Naive thymus-derived CD8-positive, alpha-beta T cell (primary cell): ENCODE measurements at regions not wholly inside any gene's neighbourhood (a gene's known extent, or its start where the extent isn't known, plus 50 kb on each side); places are given as distances from the start of the nearest gene placed in this dataset.

ENCODE experiments used
- ATAC-seq, 2 donors: fragments of 150-1000 bp; cut with Tn5 transposase in 1 of 2; sonication (Bioruptor Pico), chemical (Tn5 transposase) in 1 of 2; 1 replicate in 1 of 2; 2 replicates in 1 of 2; pipeline ENCODE4 v1.10.0; 2021; ENCODE audit warnings: mild to moderate bottlenecking in 2 of 2, moderate library complexity in 2 of 2
- POLR2A ChIA-PET: fragments of 350-600 bp; sonication (Branson Sonifier 250); formaldehyde crosslinking; loops from one replicate; lab custom pipeline; 2021; ENCODE audit warnings: antibody characterized with exemption; lab: Charles Lee
- DNase-seq, 10 donors: peaks; one replicate each; pipeline versions ENCODE4 v3.0.0 to v3.0.0-alpha.2; 2020 to 2022
- H3K27ac Mint-ChIP-seq, 10 donors: one replicate each; pipeline ENCODE4 v1.8.0; 2020 to 2022; ENCODE audit warnings: mild to moderate bottlenecking in 10 of 10, mixed read lengths in 10 of 10, moderate library complexity in 4 of 10, inconsistent platforms in 1 of 10
- H3K27me3 Mint-ChIP-seq, 5 donors: one replicate each; pipeline ENCODE4 v1.8.0; 2021 to 2022; ENCODE audit warnings: mixed read lengths in 5 of 5
- H3K36me3 Mint-ChIP-seq, 3 donors: one replicate each; pipeline ENCODE4 v1.8.0; 2020 to 2022; ENCODE audit warnings: mixed read lengths in 3 of 3, mild to moderate bottlenecking in 2 of 3, inconsistent platforms in 1 of 3
- H3K4me1 Mint-ChIP-seq, 4 donors: one replicate each; pipeline ENCODE4 v1.8.0; 2021 to 2022; ENCODE audit warnings: mixed read lengths in 4 of 4
- H3K4me3 Mint-ChIP-seq, 10 donors: one replicate each; pipeline ENCODE4 v1.8.0; 2020 to 2022; ENCODE audit warnings: mild to moderate bottlenecking in 10 of 10, mixed read lengths in 10 of 10, moderate library complexity in 6 of 10, inconsistent platforms in 1 of 10
- H3K9me3 Mint-ChIP-seq, 9 donors: one replicate each; pipeline ENCODE4 v1.8.0; 2020 to 2022; ENCODE audit warnings: mixed read lengths in 9 of 9, mild to moderate bottlenecking in 3 of 9, inconsistent platforms in 1 of 9, moderate library complexity in 1 of 9

- peaks cover 7 to 28% (median 13%) of the 10 kb centered on the region in 4 donors for H3K4me1 Mint-ChIP-seq
- no peak overlapping the region for H3K27ac Mint-ChIP-seq
- ATAC-seq (no peak), DNase-seq (no peak)
- no peaks in the 10 kb centered on the region for H3K36me3 Mint-ChIP-seq
- H3K4me3 Mint-ChIP-seq = no peak overlapping the region
- POLR2A ChIA-PET = no interaction called here
- H3K9me3 Mint-ChIP-seq = no peaks in the 10 kb centered on the region
- peaks cover 22 to 59% (median 36%) of the 10 kb centered on the region in 5 donors for H3K27me3 Mint-ChIP-seq
Measured at GRCh38 chr9:91039835-91040140, 238.2 kb downstream of the SYK start.

GRCh38 chr9:91040371-91041215 lies 239.0 kb downstream of the SYK start:
- peaks cover 7 to 24% (median 14%) of the 10 kb centered on the region in 4 donors for H3K4me1 Mint-ChIP-seq
- peak overlapping the region in 1 of 10 donors; percentile 67 for H3K27ac Mint-ChIP-seq
- DNase-seq (no peak), ATAC-seq (no peak)
- H3K36me3 Mint-ChIP-seq = no peaks in the 10 kb centered on the region
- no peak overlapping the region for H3K4me3 Mint-ChIP-seq
- no peaks in the 10 kb centered on the region for H3K9me3 Mint-ChIP-seq
- POLR2A ChIA-PET = no interaction called here
- peaks cover 26 to 59% (median 39%) of the 10 kb centered on the region in 5 donors for H3K27me3 Mint-ChIP-seq

- peaks cover 25 to 48% (median 35%) of the 10 kb centered on the region in 5 donors for H3K27me3 Mint-ChIP-seq
- DNase-seq = no peak
- no peak for ATAC-seq
- peaks cover 7 to 21% (median 13%) of the 10 kb centered on the region in 4 donors for H3K4me1 Mint-ChIP-seq
- no peaks in the 10 kb centered on the region for H3K9me3 Mint-ChIP-seq
- H3K4me3 Mint-ChIP-seq = no peak overlapping the region
- H3K27ac Mint-ChIP-seq = peak overlapping the region in 1 of 10 donors; percentile 19
- no peaks in the 10 kb centered on the region for H3K36me3 Mint-ChIP-seq
- POLR2A ChIA-PET = no interaction called here
Measured at GRCh38 chr9:91042024-91042423, 240.4 kb downstream of the SYK start.

- POLR2A ChIA-PET = no interaction called here
- DNase-seq = no peak
- Mint-ChIP-seq H3K27me3 (peaks cover 21 to 45% (median 32%) of the 10 kb centered on the region in 5 donors), H3K36me3 (no peaks in the 10 kb centered on the region), H3K4me3 (no peak overlapping the region), H3K27ac (no peak overlapping the region), H3K9me3 (no peaks in the 10 kb centered on the region), H3K4me1 (peaks cover 11 to 21% (median 13%) of the 10 kb centered on the region in 4 donors)
- no peak for ATAC-seq
Measured at GRCh38 chr9:91042541-91042940, 240.9 kb downstream of the SYK start.

- Mint-ChIP-seq H3K27me3 (peaks cover 19 to 43% (median 32%) of the 10 kb centered on the region in 5 donors), H3K36me3 (no peaks in the 10 kb centered on the region), H3K27ac (peak overlapping the region in 3 of 10 donors; percentile 21 to 68 (median 64)), H3K4me1 (peaks cover 11 to 23% (median 17%) of the 10 kb centered on the region in 4 donors), H3K4me3 (no peak overlapping the region), H3K9me3 (no peaks in the 10 kb centered on the region)
- no peak for ATAC-seq
- no peak for DNase-seq
- POLR2A ChIA-PET = interaction anchor here (0.5 kb wide), 1 partner anchor 1482 kb away, joined by 4 read pairs; no protein-coding TSS in a partner anchor
Measured at GRCh38 chr9:91043056-91043810, 241.6 kb downstream of the SYK start.

GRCh38 chr9:91043811-91044175 lies 242.2 kb downstream of the SYK start:
- peaks cover 13 to 22% (median 20%) of the 10 kb centered on the region in 4 donors for H3K4me1 Mint-ChIP-seq
- no peak for ATAC-seq
- peaks cover 16 to 43% (median 27%) of the 10 kb centered on the region in 5 donors for H3K27me3 Mint-ChIP-seq
- H3K9me3 Mint-ChIP-seq = no peaks in the 10 kb centered on the region
- no peak for DNase-seq
- peak overlapping the region in 1 of 10 donors; percentile 21 for H3K27ac Mint-ChIP-seq
- POLR2A ChIA-PET = interaction anchor here (0.5 kb wide), 1 partner anchor 1482 kb away, joined by 4 read pairs; no protein-coding TSS in a partner anchor
- no peak overlapping the region for H3K4me3 Mint-ChIP-seq
- no peaks in the 10 kb centered on the region for H3K36me3 Mint-ChIP-seq

GRCh38 chr9:91044354-91044753 lies 242.7 kb downstream of the SYK start:
- ATAC-seq (no peak), DNase-seq (peak in 1 of 10 donors; percentile 6)
- no peaks in the 10 kb centered on the region for H3K36me3 Mint-ChIP-seq
- peaks cover 13 to 22% (median 20%) of the 10 kb centered on the region in 4 donors for H3K4me1 Mint-ChIP-seq
- H3K27ac Mint-ChIP-seq = peak overlapping the region in 1 of 10 donors; percentile 40
- H3K4me3 Mint-ChIP-seq = no peak overlapping the region
- no peaks in the 10 kb centered on the region for H3K9me3 Mint-ChIP-seq
- POLR2A ChIA-PET = no interaction called here
- H3K27me3 Mint-ChIP-seq = peaks cover 20 to 43% (median 27%) of the 10 kb centered on the region in 5 donors

GRCh38 chr9:91045041-91045440 lies 243.4 kb downstream of the SYK start:
- ATAC-seq = no peak
- peaks cover 18 to 40% (median 27%) of the 10 kb centered on the region in 5 donors for H3K27me3 Mint-ChIP-seq

GRCh38 chr9:91047529-91047928 lies 245.9 kb downstream of the SYK start:
- H3K4me3 Mint-ChIP-seq = peak overlapping the region; percentile 19 to 77 (median 60)
- peak; percentile 66 to 98 for ATAC-seq
- H3K36me3 Mint-ChIP-seq = no peaks in the 10 kb centered on the region
- H3K27ac Mint-ChIP-seq = peak overlapping the region in 5 of 10 donors; percentile 2 to 46 (median 18)
- POLR2A ChIA-PET = no interaction called here
- peak in 5 of 10 donors; percentile 6 to 53 (median 27) for DNase-seq
- H3K4me1 Mint-ChIP-seq = peaks cover 10 to 22% (median 17%) of the 10 kb centered on the region in 4 donors
- H3K27me3 Mint-ChIP-seq = peaks cover 13 to 31% (median 21%) of the 10 kb centered on the region in 5 donors
- H3K9me3 Mint-ChIP-seq = no peaks in the 10 kb centered on the region

More at GRCh38 chr9:91045041-91045440, 243.4 kb downstream of the SYK start:
- Mint-ChIP-seq H3K27ac (peak overlapping the region in 1 of 10 donors; percentile 40), H3K4me3 (no peak overlapping the region), H3K9me3 (no peaks in the 10 kb centered on the region), H3K36me3 (no peaks in the 10 kb centered on the region), H3K4me1 (peaks cover 10 to 22% (median 17%) of the 10 kb centered on the region in 4 donors)
- DNase-seq = no peak
- POLR2A ChIA-PET = no interaction called here

- H3K36me3 Mint-ChIP-seq = no peaks in the 10 kb centered on the region
- POLR2A ChIA-PET = no interaction called here
- H3K4me1 Mint-ChIP-seq = peaks cover 10 to 22% (median 17%) of the 10 kb centered on the region in 4 donors
- H3K27ac Mint-ChIP-seq = peak overlapping the region in 3 of 10 donors; percentile 2 to 46 (median 6)
- ATAC-seq (peak in 1 of 2 donors; percentile 33), DNase-seq (peak in 1 of 10 donors; percentile 23)
- no peaks in the 10 kb centered on the region for H3K9me3 Mint-ChIP-seq
- H3K4me3 Mint-ChIP-seq = peak overlapping the region; percentile 19 to 77 (median 52)
- peaks cover 13 to 25% (median 20%) of the 10 kb centered on the region in 5 donors for H3K27me3 Mint-ChIP-seq
Measured at GRCh38 chr9:91047993-91048607, 246.5 kb downstream of the SYK start.

- no peaks in the 10 kb centered on the region for H3K36me3 Mint-ChIP-seq
- ATAC-seq (no peak), DNase-seq (no peak)
- H3K27ac Mint-ChIP-seq = peak overlapping the region in 1 of 10 donors; percentile 32
- H3K27me3 Mint-ChIP-seq = peaks cover 13 to 23% (median 15%) of the 10 kb centered on the region in 5 donors
- peak overlapping the region in 1 of 10 donors; percentile 61 for H3K4me3 Mint-ChIP-seq
- peaks cover 9 to 22% (median 17%) of the 10 kb centered on the region in 4 donors for H3K4me1 Mint-ChIP-seq
- POLR2A ChIA-PET = no interaction called here
- no peaks in the 10 kb centered on the region for H3K9me3 Mint-ChIP-seq
Measured at GRCh38 chr9:91048749-91049148, 247.1 kb downstream of the SYK start.

- Mint-ChIP-seq H3K27ac (no peak overlapping the region), H3K36me3 (no peaks in the 10 kb centered on the region), H3K9me3 (no peaks in the 10 kb centered on the region), H3K4me1 (no peaks in the 10 kb centered on the region), H3K4me3 (no peak overlapping the region), H3K27me3 (peaks cover 0 to 4% (median 2%) of the 10 kb centered on the region in 5 donors)
- no peak for ATAC-seq
- POLR2A ChIA-PET = no interaction called here
- DNase-seq = no peak
Measured at GRCh38 chr9:91053824-91054223, 252.2 kb downstream of the SYK start.
